ENCODE measurements at regions not wholly inside any gene's neighbourhood (a gene's known extent, or its start where the extent isn't known, plus 50 kb on each side); places are given as distances from the start of the nearest gene placed in this dataset.
A peak's percentile ranks its signal among the peaks of the same experiment; 100 is the strongest.
"Not testable (repeated sequence)": the region's sequence is repeated elsewhere in the genome, so short reads cannot be mapped to it uniquely, and the experiment has no call there.

DNA sequence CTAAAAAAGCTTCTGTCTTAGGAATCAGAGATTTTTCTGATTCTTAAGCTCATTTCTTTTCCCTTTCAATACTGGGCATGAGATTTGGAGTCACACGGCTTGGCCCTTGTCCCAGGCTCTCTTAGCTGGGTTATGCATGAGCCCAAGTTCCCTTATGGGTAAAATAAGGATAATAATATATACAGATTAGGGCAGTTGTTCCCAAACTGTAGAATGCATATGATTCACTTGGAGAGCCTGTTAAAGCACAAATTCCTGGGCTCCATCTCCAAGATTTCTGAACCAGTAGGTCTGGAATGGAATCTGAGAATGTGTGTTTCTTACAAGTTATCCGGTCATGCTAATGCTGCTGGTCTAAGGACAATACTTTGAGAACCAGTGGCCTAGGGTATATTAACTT lies 154.0 kb downstream of the REEP3 start:
- peak in 1 of 3 donors; percentile 53 for DNase-seq

DNA sequence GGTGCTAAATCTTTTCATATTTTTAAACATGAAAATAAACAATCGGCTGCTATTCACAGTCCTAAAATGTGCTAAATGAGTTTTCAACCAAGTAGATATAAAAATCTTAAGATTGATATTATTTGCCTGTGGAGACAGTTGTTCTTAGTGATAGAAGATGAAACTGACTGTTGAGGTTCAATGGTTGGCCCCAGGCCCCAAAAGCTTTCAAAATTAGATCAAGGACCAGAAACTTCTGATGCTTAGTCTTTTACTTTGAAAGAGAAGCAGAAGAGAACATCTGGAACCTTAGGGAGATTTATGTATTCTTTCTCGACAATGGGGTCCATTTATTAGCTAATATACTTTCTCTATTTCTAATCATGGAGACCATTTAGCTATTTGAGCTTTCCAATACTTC lies 155.8 kb downstream of the REEP3 start:
- DNase-seq, result no peak

GRCh38 chr10:63680545-63680944 lies 159.3 kb downstream of the REEP3 start:
- DNase-seq, result not testable (repeated sequence)

GRCh38 chr10:63681993-63682697 lies 160.9 kb downstream of the REEP3 start:
- peak in 2 of 3 donors; percentile 82 to 94 for DNase-seq

GRCh38 chr10:63682698-63683052 lies 161.5 kb downstream of the REEP3 start:
- not testable (repeated sequence) for DNase-seq

DNA sequence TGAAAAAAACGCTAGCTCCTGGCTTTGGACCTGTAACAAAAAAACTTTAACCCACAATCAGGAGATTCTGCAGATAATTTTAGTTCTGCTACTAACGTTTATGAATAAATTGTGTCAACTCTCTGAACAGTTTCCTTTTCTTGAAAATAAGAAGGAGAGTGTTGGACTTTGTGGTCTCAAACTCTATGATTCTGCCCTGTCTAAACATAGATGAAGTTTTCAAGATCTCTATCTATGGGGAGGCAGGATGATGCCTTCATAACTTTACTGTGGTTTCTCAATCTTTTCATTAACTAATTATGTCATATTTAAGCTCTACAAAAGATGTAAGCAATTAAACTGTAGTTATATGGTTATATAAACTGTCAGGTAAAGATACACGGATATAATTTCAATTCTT lies 162.0 kb downstream of the REEP3 start:
- no peak for DNase-seq

GRCh38 chr10:63683686-63684085 lies 162.5 kb downstream of the REEP3 start:
- no peak for DNase-seq

DNA sequence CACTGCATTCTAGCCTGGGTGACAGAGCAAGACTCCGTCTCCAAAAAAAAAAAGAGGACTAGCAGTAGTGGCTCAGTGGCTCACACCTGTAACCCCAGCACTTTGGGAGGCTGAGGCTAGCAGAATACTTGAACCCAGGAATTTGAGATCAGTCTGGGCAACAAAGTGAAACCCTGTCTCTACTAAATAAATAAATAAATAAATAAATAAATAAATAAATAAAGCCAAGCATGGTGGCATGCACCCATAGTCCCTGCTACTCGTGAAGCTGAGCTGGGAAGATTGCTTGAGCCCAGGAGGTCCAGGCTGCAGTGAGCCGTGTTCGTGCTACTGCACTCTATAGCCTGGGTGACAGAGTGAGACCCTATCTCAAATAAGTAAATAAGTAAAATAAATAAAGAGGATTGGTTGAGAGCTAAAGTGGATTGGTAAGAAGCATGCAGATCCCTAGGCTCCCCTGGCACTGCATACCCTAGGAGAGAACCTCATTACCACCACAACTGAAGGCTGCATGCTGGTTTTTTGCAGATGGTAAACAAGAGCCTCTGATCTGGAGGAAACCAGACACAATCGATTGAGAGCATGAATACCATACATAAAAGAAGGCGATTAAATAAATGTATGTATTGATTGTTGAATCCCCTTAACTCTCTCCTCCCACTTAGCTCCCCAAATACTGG lies 163.2 kb downstream of the REEP3 start:
- no peak for DNase-seq

DNA sequence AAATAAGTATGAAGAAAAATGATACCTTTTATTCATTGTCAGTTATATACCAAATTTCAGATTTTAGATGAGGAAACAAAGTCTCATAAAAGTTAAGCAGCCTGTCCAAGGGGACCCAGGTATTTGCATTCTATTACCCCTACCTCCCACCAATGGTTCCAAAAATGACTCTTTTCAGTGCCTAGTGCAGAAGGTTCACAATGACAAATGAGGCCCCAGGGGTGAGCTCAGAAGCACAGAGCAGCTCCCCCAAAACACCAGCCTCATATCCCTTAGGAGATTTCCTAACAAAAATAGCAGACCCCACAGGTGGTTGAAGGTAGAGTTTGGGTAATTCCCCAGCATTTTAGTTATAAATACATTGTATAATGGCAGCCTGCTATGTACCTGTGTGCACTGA lies 168.6 kb downstream of the REEP3 start:
- DNase-seq, result no peak

DNA sequence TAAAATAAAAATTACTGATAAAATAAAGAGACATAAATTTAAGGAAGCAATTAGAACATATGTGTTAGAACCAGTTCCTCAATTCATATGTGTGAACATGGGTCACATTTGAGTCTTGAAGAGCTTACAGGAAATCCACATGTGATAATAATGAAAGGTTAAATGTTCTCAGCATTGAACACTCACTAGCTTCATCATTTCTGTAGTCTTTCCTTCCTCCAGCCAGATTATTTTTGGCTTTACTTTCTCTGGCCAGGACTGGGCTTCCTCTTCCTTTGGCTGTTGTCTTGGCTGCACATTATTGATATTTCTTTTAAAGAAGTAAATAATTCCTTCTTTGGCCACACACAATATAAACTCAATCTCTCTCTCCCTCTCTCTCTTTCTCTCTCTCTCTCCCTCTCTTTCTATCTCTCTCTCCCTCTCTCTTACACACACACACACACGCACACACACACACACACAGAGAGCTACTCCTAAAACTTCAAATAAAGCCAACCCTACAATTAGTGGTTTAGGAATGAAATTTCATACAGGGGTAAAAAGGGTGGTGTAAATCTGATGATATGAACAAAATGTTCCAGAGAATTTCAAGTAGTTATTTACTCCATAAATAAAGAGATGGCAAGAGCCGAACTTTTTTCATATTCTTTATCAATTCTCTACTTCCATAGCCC lies 171.2 kb downstream of the REEP3 start:
- peak; percentile 47 to 90 (median 81) for DNase-seq

DNA sequence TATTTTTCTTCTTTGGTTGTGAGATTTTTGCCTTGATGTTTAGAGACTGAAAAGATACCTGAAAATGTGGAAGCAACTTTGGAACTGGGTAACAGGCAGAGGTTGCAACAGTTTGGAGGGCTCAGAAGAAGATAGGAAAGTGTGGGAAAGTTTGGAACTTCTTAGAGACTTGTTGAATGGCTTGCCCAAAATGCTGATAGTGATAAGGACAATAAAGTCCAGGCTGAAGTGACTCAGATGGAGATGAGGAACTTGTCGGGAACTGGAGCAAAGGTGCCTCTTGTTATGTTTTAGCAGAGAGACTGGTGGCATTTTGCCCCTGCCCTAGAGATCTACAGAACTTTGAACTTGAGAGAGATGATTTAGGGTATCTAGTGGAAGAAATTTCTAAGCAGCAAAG lies 171.8 kb downstream of the REEP3 start:
- not testable (repeated sequence) for DNase-seq

DNA sequence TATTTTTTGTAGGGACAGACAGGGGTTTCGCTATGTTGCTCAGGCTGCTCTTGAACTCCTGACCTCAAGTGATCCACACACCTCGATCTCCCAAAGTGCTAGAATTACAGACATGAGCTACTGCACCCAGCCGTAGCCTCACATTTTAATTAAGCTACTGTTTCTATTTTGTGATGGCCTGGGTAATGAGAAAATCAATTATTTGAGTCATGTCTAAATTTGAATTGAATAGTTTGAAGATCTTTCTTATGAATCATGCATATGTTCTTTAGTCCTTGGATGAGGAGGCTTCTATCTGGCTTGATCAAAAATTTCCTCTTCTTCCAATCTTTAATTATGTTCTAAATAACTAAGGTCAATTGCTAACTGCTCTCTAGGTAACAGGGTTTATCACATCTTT lies 175.0 kb downstream of the REEP3 start:
- DNase-seq, result no peak

DNA sequence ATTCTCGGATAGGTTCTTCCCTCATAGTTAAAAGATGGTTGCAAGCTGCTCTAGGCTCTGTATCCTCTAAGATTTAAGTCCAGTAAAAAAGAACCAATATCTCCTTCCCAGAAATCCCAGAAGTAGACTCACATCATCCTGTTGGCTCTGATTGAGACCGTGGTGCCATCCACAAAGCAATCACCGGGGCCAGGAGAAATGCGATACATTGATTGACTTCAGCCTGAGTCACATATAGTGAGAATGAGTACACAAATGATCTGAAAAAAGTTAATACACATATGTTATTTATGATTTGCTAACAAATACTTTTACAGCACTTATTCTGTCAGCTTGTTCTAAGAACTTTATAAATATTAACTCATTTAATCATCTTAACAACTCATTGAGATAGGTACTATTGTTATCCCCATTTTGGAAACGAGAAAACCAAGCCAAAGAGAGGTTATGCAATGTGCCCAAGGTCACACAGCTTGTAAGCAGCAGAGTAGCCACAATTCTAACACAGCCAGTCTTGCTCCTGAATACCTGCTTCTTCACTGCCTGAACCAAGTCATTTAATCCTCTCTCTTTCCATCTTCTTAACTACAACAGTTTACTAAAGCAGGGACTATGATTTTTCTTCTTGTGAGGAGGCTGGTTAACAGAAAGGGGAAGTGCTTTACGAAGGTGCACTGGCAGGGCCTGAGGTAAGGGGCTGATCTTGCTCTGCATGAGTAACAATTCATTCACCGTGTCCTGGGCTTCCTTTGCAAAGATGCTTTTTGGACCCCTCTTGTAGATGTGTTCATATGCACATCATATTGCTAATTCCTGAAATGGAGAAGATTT lies 177.0 kb downstream of the REEP3 start:
- DNase-seq, result no peak

GRCh38 chr10:63698787-63699150 lies 177.6 kb downstream of the REEP3 start:
- DNase-seq, result peak; percentile 33 to 82 (median 64)

- DNase-seq, result peak; percentile 35 to 94 (median 80)
Measured at GRCh38 chr10:63699785-63700613, 178.8 kb downstream of the REEP3 start.

GRCh38 chr10:63700631-63701156 lies 179.5 kb downstream of the REEP3 start:
- no peak for DNase-seq

- no peak for DNase-seq
Measured at GRCh38 chr10:63702092-63702491, 180.9 kb downstream of the REEP3 start.

- DNase-seq, result peak in 2 of 3 donors; percentile 26 to 47
Measured at GRCh38 chr10:63703113-63703670, 182.0 kb downstream of the REEP3 start.

- DNase-seq, result no peak
Measured at GRCh38 chr10:63703740-63704345, 182.6 kb downstream of the REEP3 start.

DNA sequence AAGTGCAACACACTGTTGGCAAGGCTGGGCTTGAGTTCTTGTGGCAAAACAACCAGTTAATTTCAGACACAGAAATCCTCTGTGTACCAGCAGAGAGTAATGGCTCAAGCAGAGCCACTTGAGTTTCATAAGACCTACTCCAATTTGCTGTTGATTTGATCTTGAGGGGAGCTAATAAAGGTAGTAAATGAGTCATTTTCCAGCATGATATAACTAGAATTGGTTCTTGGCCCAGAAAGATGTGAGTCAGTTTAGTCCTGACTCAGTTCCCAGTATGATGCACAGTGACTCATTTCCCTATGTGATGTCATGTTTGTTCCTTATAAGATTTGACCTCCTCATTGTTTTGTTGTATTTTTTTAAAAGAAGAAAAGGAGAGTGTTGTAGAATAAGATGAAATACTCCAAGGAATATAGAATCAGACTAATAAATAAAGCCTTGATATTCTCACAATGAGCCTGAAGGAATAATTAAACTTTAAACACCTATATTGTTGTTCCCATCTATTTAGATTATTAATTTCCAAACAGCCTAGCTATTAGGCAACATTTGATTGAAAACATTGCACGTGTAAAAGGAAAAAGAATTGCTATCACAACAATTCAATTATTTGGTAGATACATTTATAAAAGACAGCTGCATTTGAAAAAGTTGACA lies 186.2 kb downstream of the REEP3 start:
- DNase-seq, result peak; percentile 87 to 94 (median 91)
